H9 (cell line): ENCODE measurements at regions not wholly inside any gene's neighbourhood (a gene's known extent, or its start where the extent isn't known, plus 50 kb on each side); places are given as distances from the start of the nearest gene placed in this dataset.

Source experiments
- DNase-seq: peaks from one replicate; pipeline ENCODE4 v3.0.0-alpha.2; 2017
- H2AFZ ChIP-seq: one replicate; pipeline ENCODE4 v1.6.1; 2013; ENCODE audit warnings: mild to moderate bottlenecking, low read length, control low read depth, moderate library complexity
- H2AK5ac ChIP-seq: 2 replicates; pipeline ENCODE4 v1.6.1; 2013; ENCODE audit warnings: low read length, control low read depth, mixed read lengths; ENCODE audit not compliant: insufficient read length
- H2BK120ac ChIP-seq: one replicate; pipeline ENCODE4 v1.6.1; 2013; ENCODE audit warnings: low read depth, mild to moderate bottlenecking, low read length, control low read depth, inconsistent platforms; ENCODE audit not compliant: poor library complexity, severe bottlenecking
- H2BK12ac ChIP-seq: 2 replicates; pipeline ENCODE4 v1.6.1; 2013; ENCODE audit warnings: low read length, control low read depth, mixed read lengths, low read depth; ENCODE audit not compliant: insufficient read length
- H2BK15ac ChIP-seq: 2 replicates; pipeline ENCODE4 v1.6.1; 2013; ENCODE audit warnings: low read depth, low read length, control low read depth
- H2BK20ac ChIP-seq: one replicate; pipeline ENCODE4 v1.6.1; 2013; ENCODE audit warnings: low read depth, mild to moderate bottlenecking, low read length, control low read depth, inconsistent platforms; ENCODE audit not compliant: poor library complexity, severe bottlenecking
- H2BK5ac ChIP-seq: 2 replicates; pipeline ENCODE4 v1.6.1; 2013; ENCODE audit warnings: low read length, control low read depth, mixed read lengths; ENCODE audit not compliant: insufficient read length
- H3K14ac ChIP-seq: 2 replicates; pipeline ENCODE4 v1.6.1; 2013; ENCODE audit warnings: low read length, control low read depth; ENCODE audit not compliant: insufficient read depth
- H3K18ac ChIP-seq: 2 replicates; pipeline ENCODE4 v1.6.1; 2013; ENCODE audit warnings: low read depth, mild to moderate bottlenecking, mixed read lengths, low read length, control low read depth; ENCODE audit not compliant: insufficient read length
- H3K23ac ChIP-seq: 2 replicates; pipeline ENCODE4 v1.6.1; 2013; ENCODE audit warnings: low read length, control low read depth, mixed read lengths, low read depth; ENCODE audit not compliant: insufficient read length
- H3K23me2 ChIP-seq: 2 replicates; pipeline ENCODE4 v1.6.1; 2013; ENCODE audit warnings: low read depth, mild to moderate bottlenecking, mixed read lengths, low read length, control low read depth; ENCODE audit not compliant: insufficient read length, poor library complexity, severe bottlenecking
- H3K27ac ChIP-seq: 2 replicates; pipeline ENCODE4 v1.5.1; 2013; ENCODE audit warnings: low read length, control low read depth, mixed read lengths, low read depth; ENCODE audit not compliant: insufficient read length
- H3K27me3 ChIP-seq: 2 replicates; pipeline ENCODE4 v1.6.1; 2013; ENCODE audit warnings: low read length, control low read depth, inconsistent platforms; ENCODE audit not compliant: insufficient read depth
- H3K4ac ChIP-seq: 2 replicates; pipeline ENCODE4 v1.6.1; 2013; ENCODE audit warnings: low read depth, mild to moderate bottlenecking, control low read depth, inconsistent platforms, low read length, moderate library complexity
- H3K4me1 ChIP-seq: 2 replicates; pipeline ENCODE4 v1.6.1; 2013; ENCODE audit warnings: low read length, control low read depth, inconsistent platforms; ENCODE audit not compliant: insufficient read depth
- H3K4me2 ChIP-seq: 2 replicates; pipeline ENCODE4 v1.6.1; 2013; ENCODE audit warnings: low read length, control low read depth, mixed read lengths; ENCODE audit not compliant: insufficient read length, insufficient read depth
- H3K56ac ChIP-seq: 2 replicates; pipeline ENCODE4 v1.6.1; 2013; ENCODE audit warnings: low read depth, mild to moderate bottlenecking, mixed read lengths, low read length, control low read depth; ENCODE audit not compliant: insufficient read length
- H3K79me1 ChIP-seq: 2 replicates; pipeline ENCODE4 v1.6.1; 2013; ENCODE audit warnings: low read depth, mild to moderate bottlenecking, moderate library complexity, low read length, control low read depth, inconsistent platforms; ENCODE audit not compliant: insufficient read depth, poor library complexity, severe bottlenecking
- H3K79me2 ChIP-seq: 2 replicates; pipeline ENCODE4 v1.6.1; 2013; ENCODE audit warnings: low read length, control low read depth, inconsistent platforms; ENCODE audit not compliant: insufficient read depth
- H3K9ac ChIP-seq: 2 replicates; pipeline ENCODE4 v1.6.1; 2013; ENCODE audit warnings: low read length, control low read depth, mixed read lengths; ENCODE audit not compliant: insufficient read length; ENCODE audit errors: extremely low read depth
- H3K9me3 ChIP-seq: one replicate; pipeline ENCODE4 v1.6.1; 2013; ENCODE audit warnings: low read depth, low read length, inconsistent platforms; ENCODE audit not compliant: control insufficient read depth
- H3T11ph ChIP-seq: one replicate; pipeline ENCODE4 v1.6.1; 2013; ENCODE audit warnings: mild to moderate bottlenecking, low read length, control low read depth, inconsistent platforms
- H4K20me1 ChIP-seq: one replicate; pipeline ENCODE4 v1.6.1; 2013; ENCODE audit not compliant: control insufficient read depth, insufficient read length, insufficient read depth
- H4K5ac ChIP-seq: 2 replicates; pipeline ENCODE4 v1.6.1; 2013; ENCODE audit warnings: low read depth, mild to moderate bottlenecking, mixed read lengths, low read length, control low read depth; ENCODE audit not compliant: insufficient read length
- H4K8ac ChIP-seq: replicated peaks from 2 replicates; pipeline ENCODE4 v1.6.1; 2013; ENCODE audit warnings: low read length, control low read depth, mixed read lengths, low read depth; ENCODE audit not compliant: insufficient read length
- H4K91ac ChIP-seq: 2 replicates; pipeline ENCODE4 v1.6.1; 2013; ENCODE audit warnings: low read depth, mild to moderate bottlenecking, moderate library complexity, mixed read lengths, low read length, control low read depth; ENCODE audit not compliant: insufficient read length
- H3K27ac Mint-ChIP-seq, 3 experiments: 2 replicates in 2 of 3; 3 replicates in 1 of 3; pipeline ENCODE4 v1.8.0; 2020 to 2021; ENCODE audit warnings: mixed read lengths in 3 of 3, mild to moderate bottlenecking in 1 of 3, moderate library complexity in 1 of 3
- H3K27me3 Mint-ChIP-seq: 2 replicates; pipeline ENCODE4 v1.8.0; 2021; ENCODE audit warnings: low read depth, mild to moderate bottlenecking, moderate library complexity, mixed read lengths
- H3K36me3 Mint-ChIP-seq, 3 experiments: 2 replicates in 2 of 3; 3 replicates in 1 of 3; pipeline ENCODE4 v1.8.0; 2020 to 2021; ENCODE audit warnings: low read depth in 3 of 3, mixed read lengths in 3 of 3; ENCODE audit not compliant: insufficient read depth in 1 of 3
- H3K4me1 Mint-ChIP-seq, 2 experiments: 2 replicates each; pipeline ENCODE4 v1.8.0; 2020; ENCODE audit warnings: mixed read lengths in 2 of 2
- H3K4me3 Mint-ChIP-seq, 2 experiments: 2 replicates in 1 of 2; 3 replicates in 1 of 2; pipeline ENCODE4 v1.8.0; 2020 to 2021; ENCODE audit warnings: mild to moderate bottlenecking in 2 of 2, mixed read lengths in 2 of 2, moderate library complexity in 1 of 2
- H3K9me3 Mint-ChIP-seq, 2 experiments: 2 replicates in 1 of 2; 3 replicates in 1 of 2; pipeline ENCODE4 v1.8.0; 2020; ENCODE audit warnings: mild to moderate bottlenecking in 2 of 2, mixed read lengths in 2 of 2, moderate library complexity in 1 of 2
- WGBS: extraction: QIAGEN DNeasy Blood & Tissue Kit; methylation state at CpG from one replicate; pipeline ENCODE4 v1.1.7; 2013; ENCODE audit warnings: missing lambda C conversion rate, low lambda C conversion rate, mixed read lengths; ENCODE audit not compliant: insufficient read length; ENCODE audit errors: extremely low coverage; 5-methylcytosine and 5-hydroxymethylcytosine counted together
- TF ChIP-seq, protein P1 (sequence below): fragments of 200-600 bp; sonication (generic); conservative IDR thresholded peaks from 3 replicates; pipeline ENCODE4 v1.8.0; 2021; ENCODE audit warnings: antibody characterized with exemption, mild to moderate bottlenecking

DNA sequence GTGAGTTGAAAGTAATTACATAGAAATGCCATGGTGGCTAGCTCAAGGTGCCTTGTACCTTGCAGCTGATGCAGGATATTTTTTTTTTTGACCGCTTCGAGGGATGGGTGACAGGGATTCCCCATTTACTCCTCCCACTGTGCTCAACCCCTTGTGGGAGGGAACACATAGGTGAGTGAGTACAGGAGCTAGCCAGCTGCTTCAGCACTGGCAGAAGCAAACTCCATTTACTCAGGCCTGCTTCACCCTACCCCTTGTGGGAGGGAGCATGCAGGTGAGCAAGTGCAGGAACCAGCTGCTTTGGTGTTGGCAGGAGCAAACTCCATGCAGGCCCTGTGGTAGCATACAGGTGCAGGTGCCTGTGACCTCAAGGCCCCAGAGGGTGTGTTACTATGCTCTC lies 330.1 kb downstream of the TDRD3 start:
- Histone ChIP-seq H2BK120ac (no peak overlapping the region), H3K9me3 (no peaks in the 10 kb centered on the region), H4K91ac (no peak overlapping the region), H3K18ac (no peak overlapping the region), H2BK15ac (no peak overlapping the region), H3K23me2 (no peaks in the 10 kb centered on the region), H3K56ac (no peak overlapping the region), H2AK5ac (no peak overlapping the region), H2BK12ac (no peak overlapping the region), H3K9ac (no peak overlapping the region), H3K23ac (no peak overlapping the region), H2BK5ac (no peak overlapping the region), H3K4me1 (no peaks in the 10 kb centered on the region), H3T11ph (no peak overlapping the region), H3K27ac (no peak overlapping the region), H3K4ac (no peak overlapping the region), H4K5ac (no peak overlapping the region), H3K14ac (peak overlapping the region; percentile 65; the same call in 1 of the 2 replicates), H4K8ac (no peak overlapping the region), H4K20me1 (no peaks in the 10 kb centered on the region), H2AFZ (no peak overlapping the region), H3K79me1 (no peaks in the 10 kb centered on the region), H2BK20ac (no peak overlapping the region), H3K79me2 (no peaks in the 10 kb centered on the region), H3K27me3 (no peaks in the 10 kb centered on the region), H3K4me2 (no peak overlapping the region)
- Mint-ChIP-seq H3K27ac (no peak overlapping the region), H3K4me1 (peaks cover 4 to 6% of the 10 kb centered on the region in 2 experiments), H3K9me3 (no peaks in the 10 kb centered on the region), H3K4me3 (no peak overlapping the region), H3K27me3 (no peaks in the 10 kb centered on the region), H3K36me3 (no peaks in the 10 kb centered on the region)
- DNase-seq = peak; percentile 34
- TF ChIP-seq, protein P1, sequence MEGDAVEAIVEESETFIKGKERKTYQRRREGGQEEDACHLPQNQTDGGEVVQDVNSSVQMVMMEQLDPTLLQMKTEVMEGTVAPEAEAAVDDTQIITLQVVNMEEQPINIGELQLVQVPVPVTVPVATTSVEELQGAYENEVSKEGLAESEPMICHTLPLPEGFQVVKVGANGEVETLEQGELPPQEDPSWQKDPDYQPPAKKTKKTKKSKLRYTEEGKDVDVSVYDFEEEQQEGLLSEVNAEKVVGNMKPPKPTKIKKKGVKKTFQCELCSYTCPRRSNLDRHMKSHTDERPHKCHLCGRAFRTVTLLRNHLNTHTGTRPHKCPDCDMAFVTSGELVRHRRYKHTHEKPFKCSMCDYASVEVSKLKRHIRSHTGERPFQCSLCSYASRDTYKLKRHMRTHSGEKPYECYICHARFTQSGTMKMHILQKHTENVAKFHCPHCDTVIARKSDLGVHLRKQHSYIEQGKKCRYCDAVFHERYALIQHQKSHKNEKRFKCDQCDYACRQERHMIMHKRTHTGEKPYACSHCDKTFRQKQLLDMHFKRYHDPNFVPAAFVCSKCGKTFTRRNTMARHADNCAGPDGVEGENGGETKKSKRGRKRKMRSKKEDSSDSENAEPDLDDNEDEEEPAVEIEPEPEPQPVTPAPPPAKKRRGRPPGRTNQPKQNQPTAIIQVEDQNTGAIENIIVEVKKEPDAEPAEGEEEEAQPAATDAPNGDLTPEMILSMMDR = no peak
- WGBS = no CpG with 5 or more reads among the region's 2 CpGs
